A549 (cell line): ENCODE measurements at regions not wholly inside any gene's neighbourhood (a gene's known extent, or its start where the extent isn't known, plus 50 kb on each side); places are given as distances from the start of the nearest gene placed in this dataset.

ENCODE experiments used
- CTCF ChIP-seq: fragments of >200 bp; sonication (Bioruptor Twin); formaldehyde crosslinking; IDR thresholded peaks from 3 replicates; pipeline ENCODE4 v1.5.1; 2016
- EP300 ChIP-seq, 2 experiments: fragments of >200 bp; sonication (Bioruptor Twin); formaldehyde crosslinking; IDR thresholded peaks; 2 replicates in 1 of 2; 3 replicates in 1 of 2; pipeline ENCODE4 v1.6.1; 2016 to 2017
- HOXB13 ChIP-seq: fragments of 250-450 bp; sonication (Bioruptor Pico); IDR thresholded peaks from 2 replicates; pipeline ENCODE4 v1.5.0; 2020; ENCODE audit warnings: low read depth, mild to moderate bottlenecking, moderate library complexity
- MAZ ChIP-seq: fragments of 150-350 bp; IDR thresholded peaks from 2 replicates; pipeline ENCODE4 v1.6.1; 2014; ENCODE audit warnings: antibody characterized with exemption, low read depth, low read length, borderline replicate concordance
- PHF8 ChIP-seq: fragments of 200-600 bp; sonication (generic); IDR thresholded peaks from 2 replicates; pipeline ENCODE4 v1.6.1; 2016; ENCODE audit warnings: low read depth, mild to moderate bottlenecking, antibody characterized with exemption, moderate library complexity, borderline replicate concordance
- POLR2A ChIP-seq: IDR thresholded peaks from 2 replicates; pipeline ENCODE4 v1.6.1; 2012; ENCODE audit warnings: mild to moderate bottlenecking, low read length
- RAD21 ChIP-seq, 2 experiments: fragments of >200 bp in 1 of 2; sonication (Bioruptor Twin) in 1 of 2; formaldehyde crosslinking in 1 of 2; IDR thresholded peaks in 1 of 2; conservative IDR thresholded peaks in 1 of 2; 2 replicates in 1 of 2; 3 replicates in 1 of 2; pipeline ENCODE4 v1.6.1; 2012 to 2018; ENCODE audit warnings: inconsistent platforms in 1 of 2
- RCOR1 ChIP-seq: fragments of 150-350 bp; IDR thresholded peaks from 2 replicates; pipeline ENCODE4 v1.6.1; 2014; ENCODE audit warnings: antibody characterized with exemption, low read length, low read depth
- REST ChIP-seq: fragments of 200-600 bp; sonication (generic); IDR thresholded peaks from 2 replicates; pipeline ENCODE4 v1.6.1; 2016; ENCODE audit warnings: antibody characterized with exemption, mild to moderate bottlenecking, moderate library complexity
- USF2 ChIP-seq: fragments of 450-650 bp; IDR thresholded peaks from 2 replicates; pipeline ENCODE4 v1.6.1; 2014; ENCODE audit warnings: antibody characterized with exemption

- TF ChIP-seq CTCF (no peak), POLR2A (no peak), PHF8 (no peak), RCOR1 (no peak), USF2 (no peak), HOXB13 (CRISPR knock-in tag) (no peak), REST (no peak), EP300 (IDR thresholded peaks at IDR 0.05) (no peak), MAZ (no peak), RAD21 (conservative IDR thresholded peaks at IDR 0.05 in 1 of 2, IDR thresholded peaks at IDR 0.05 in 1 of 2) (no peak)
Observed at GRCh38 chr2:180325416-180326120, 318.5 kb upstream of the CWC22 start.
